ENCODE measurements at regions not wholly inside any gene's neighbourhood (a gene's known extent, or its start where the extent isn't known, plus 50 kb on each side); places are given as distances from the start of the nearest gene placed in this dataset.

- TF ChIP-seq CTCF (optimal IDR thresholded peaks at IDR 0.05 in 1 of 3, IDR thresholded peaks at IDR 0.05 in 1 of 3, conservative IDR thresholded peaks at IDR 0.05 in 1 of 3; ENCODE audit: extremely low read depth in 1 of 3, insufficient read depth in 2 of 3, low read length in 3 of 3) (no peak), EZH2 (IDR thresholded peaks at IDR 0.05; ENCODE audit: low read length) (no peak)
- peaks cover 3% of the 10 kb centered on the region for H3K9me3 ChIP-seq (ENCODE audit: control insufficient read depth, low read depth, low read length)
Measured at GRCh38 chr16:26708428-26708827, 358.3 kb upstream of the C16orf82 start.

GRCh38 chr16:26709175-26709574 is 357.6 kb upstream of the C16orf82 start:
- no peak for FAIRE-seq
- no peak for TF ChIP-seq CTCF (optimal IDR thresholded peaks at IDR 0.05 in 1 of 3, IDR thresholded peaks at IDR 0.05 in 1 of 3, conservative IDR thresholded peaks at IDR 0.05 in 1 of 3; ENCODE audit: extremely low read depth in 1 of 3, insufficient read depth in 2 of 3, low read length in 3 of 3)
- TF ChIP-seq EZH2 (IDR thresholded peaks at IDR 0.05; ENCODE audit: low read length) = no peak

More at GRCh38 chr16:26708428-26708827, 358.3 kb upstream of the C16orf82 start:
- H3K27ac ChIP-seq (ENCODE audit: control insufficient read depth, insufficient read depth, low read length) = no peak overlapping the region
- H3K79me2 ChIP-seq (ENCODE audit: control insufficient read depth, insufficient read depth, low read length) = no peaks in the 10 kb centered on the region
- H3K27me3 ChIP-seq (ENCODE audit: control insufficient read depth, extremely low read depth, insufficient read depth, low read length) = no peaks in the 10 kb centered on the region
- DNase-seq (ENCODE audit: low read depth, low spot score) (no peak), FAIRE-seq (no peak)
- H3K4me2 ChIP-seq (ENCODE audit: control insufficient read depth, extremely low read depth, insufficient read depth, low read depth, low read length) = no peak overlapping the region
- no peaks in the 10 kb centered on the region for H3K36me3 ChIP-seq (ENCODE audit: control insufficient read depth in 2 of 2, extremely low read depth in 1 of 2, insufficient read depth in 2 of 2, low read length in 2 of 2)
- H2AFZ ChIP-seq (ENCODE audit: control insufficient read depth, low read length) = no peak overlapping the region
- dilution Hi-C loops (cut with MboI; ENCODE audit: extremely low pct_ligation_motif_present, low sequenced_read_pairs) = no loop called here
- no peak overlapping the region for H3K9ac ChIP-seq (ENCODE audit: control insufficient read depth, extremely low read depth, insufficient read depth, low read length)
- no peak overlapping the region for H3K4me3 ChIP-seq (ENCODE audit: control insufficient read depth in 2 of 3, extremely low read depth in 1 of 3, insufficient read depth in 2 of 3, low read depth in 1 of 3, low read length in 3 of 3)
- no peaks in the 10 kb centered on the region for H4K20me1 ChIP-seq (ENCODE audit: control insufficient read depth, extremely low read depth, insufficient read depth, low read length)
- no peaks in the 10 kb centered on the region for H3K9me1 ChIP-seq (ENCODE audit: control insufficient read depth, extremely low read depth, insufficient read depth, low read length)
- H3K4me1 ChIP-seq (ENCODE audit: control insufficient read depth, extremely low read depth, insufficient read depth, low read length) = no peaks in the 10 kb centered on the region

More at GRCh38 chr16:26709175-26709574, 357.6 kb upstream of the C16orf82 start:
- DNase-seq (ENCODE audit: low read depth, low spot score) = no peak
- peaks cover 3% of the 10 kb centered on the region for H3K9me3 ChIP-seq (ENCODE audit: control insufficient read depth, low read depth, low read length)
- H3K36me3 ChIP-seq (ENCODE audit: control insufficient read depth in 2 of 2, extremely low read depth in 1 of 2, insufficient read depth in 2 of 2, low read length in 2 of 2) = no peaks in the 10 kb centered on the region
- H3K4me3 ChIP-seq (ENCODE audit: control insufficient read depth in 2 of 3, extremely low read depth in 1 of 3, insufficient read depth in 2 of 3, low read depth in 1 of 3, low read length in 3 of 3) = no peak overlapping the region
- no peak overlapping the region for H3K27ac ChIP-seq (ENCODE audit: control insufficient read depth, insufficient read depth, low read length)
- H2AFZ ChIP-seq (ENCODE audit: control insufficient read depth, low read length) = no peak overlapping the region
- no peak overlapping the region for H3K9ac ChIP-seq (ENCODE audit: control insufficient read depth, extremely low read depth, insufficient read depth, low read length)
- no peak overlapping the region for H3K4me2 ChIP-seq (ENCODE audit: control insufficient read depth, extremely low read depth, insufficient read depth, low read depth, low read length)
- no peaks in the 10 kb centered on the region for H3K9me1 ChIP-seq (ENCODE audit: control insufficient read depth, extremely low read depth, insufficient read depth, low read length)
- no peaks in the 10 kb centered on the region for H3K79me2 ChIP-seq (ENCODE audit: control insufficient read depth, insufficient read depth, low read length)
- no peaks in the 10 kb centered on the region for H3K27me3 ChIP-seq (ENCODE audit: control insufficient read depth, extremely low read depth, insufficient read depth, low read length)
- no peaks in the 10 kb centered on the region for H3K4me1 ChIP-seq (ENCODE audit: control insufficient read depth, extremely low read depth, insufficient read depth, low read length)
- dilution Hi-C loops (cut with MboI; ENCODE audit: extremely low pct_ligation_motif_present, low sequenced_read_pairs) = no loop called here
- no peaks in the 10 kb centered on the region for H4K20me1 ChIP-seq (ENCODE audit: control insufficient read depth, extremely low read depth, insufficient read depth, low read length)
